Activated naive CD4-positive, alpha-beta T cell treated with anti-CD3 and anti-CD28 coated beads for 36 hours (primary cell): ENCODE measurements at regions not wholly inside any gene's neighbourhood (a gene's known extent, or its start where the extent isn't known, plus 50 kb on each side); places are given as distances from the start of the nearest gene placed in this dataset.

ENCODE experiments used
- CTCF ChIA-PET: fragments of 350-600 bp; sonication (Branson Sonifier 250); formaldehyde crosslinking; loops from one replicate; lab custom pipeline; 2021; ENCODE audit warnings: antibody characterized with exemption; lab: Charles Lee
- DNase-seq: peaks from one replicate; pipeline ENCODE4 v3.0.0-alpha.2; 2020
- H3K27ac Mint-ChIP-seq: one replicate; pipeline ENCODE4 v1.8.0; 2021; ENCODE audit warnings: mild to moderate bottlenecking, mixed read lengths
- H3K27me3 Mint-ChIP-seq: one replicate; pipeline ENCODE4 v1.8.0; 2021; ENCODE audit warnings: low read depth, mixed read lengths
- H3K36me3 Mint-ChIP-seq: one replicate; pipeline ENCODE4 v1.8.0; 2021; ENCODE audit warnings: low read depth, mixed read lengths
- H3K4me1 Mint-ChIP-seq: one replicate; pipeline ENCODE4 v1.8.0; 2021; ENCODE audit warnings: low read depth, mixed read lengths
- H3K4me3 Mint-ChIP-seq: one replicate; pipeline ENCODE4 v1.8.0; 2021; ENCODE audit warnings: mild to moderate bottlenecking, moderate library complexity, mixed read lengths
- H3K9me3 Mint-ChIP-seq: one replicate; pipeline ENCODE4 v1.8.0; 2021; ENCODE audit warnings: mixed read lengths
- intact Hi-C: fragments of 100-400 bp; cut with micrococcal nuclease; formaldehyde crosslinking; loops from one replicate; pipeline ENCODE4 v1.15.1; 2023

DNA sequence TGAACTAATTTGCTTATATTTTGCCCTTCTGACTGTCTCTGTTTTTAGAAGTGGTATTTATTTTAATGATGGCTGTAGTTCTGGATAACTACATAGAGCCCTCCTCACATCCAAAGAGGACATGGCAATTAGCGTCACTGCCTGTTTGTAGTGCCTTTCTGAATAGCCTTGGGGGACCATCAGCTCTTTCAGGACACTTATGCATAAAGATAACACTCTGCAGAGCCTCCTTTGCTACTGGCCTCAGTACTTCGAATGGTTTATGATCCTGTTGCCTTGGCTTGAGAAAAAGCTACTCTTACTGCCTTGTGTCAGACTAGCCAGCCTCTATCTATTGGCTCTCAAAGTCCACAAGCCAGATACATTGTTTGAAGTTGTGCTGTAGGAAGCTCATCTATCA, 105.4 kb upstream of the SPRED1 start:
- Mint-ChIP-seq H3K27ac (no peak overlapping the region), H3K36me3 (no peaks in the 10 kb centered on the region), H3K9me3 (peaks cover 13% of the 10 kb centered on the region), H3K27me3 (no peaks in the 10 kb centered on the region), H3K4me1 (no peaks in the 10 kb centered on the region), H3K4me3 (no peak overlapping the region)
- CTCF ChIA-PET: interaction anchor here (0.5 to 1.2 kb wide), 3 partner anchors 20 to 217 kb away, joined by 3 to 5 read pairs (median 3); no protein-coding TSS in a partner anchor
- intact Hi-C loops: no loop called here
- DNase-seq: no peak

DNA sequence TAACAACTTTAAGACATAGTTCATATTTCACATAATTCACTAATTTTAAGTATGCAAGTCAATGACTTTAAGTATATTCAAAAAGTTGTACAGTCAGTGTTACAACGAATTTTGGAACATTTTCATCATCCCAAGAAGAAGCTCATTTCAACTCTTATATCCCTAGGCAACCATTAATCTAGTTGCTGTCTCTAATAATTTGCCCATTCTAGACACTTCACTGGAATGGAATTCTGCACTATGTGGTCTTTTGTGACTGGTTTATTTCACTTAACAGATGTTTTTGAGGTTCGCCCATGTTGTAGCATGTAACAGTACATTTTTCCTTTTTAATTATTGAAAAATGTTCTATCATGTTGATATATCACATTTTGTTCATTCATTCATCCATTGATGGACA, 104.2 kb upstream of the SPRED1 start:
- Mint-ChIP-seq H3K4me3 (no peak overlapping the region), H3K27me3 (peaks cover 3% of the 10 kb centered on the region), H3K4me1 (no peaks in the 10 kb centered on the region), H3K9me3 (peaks cover 10% of the 10 kb centered on the region), H3K27ac (no peak overlapping the region), H3K36me3 (no peaks in the 10 kb centered on the region)
- CTCF ChIA-PET: no interaction called here
- no peak for DNase-seq
- intact Hi-C loops: no loop called here

DNA sequence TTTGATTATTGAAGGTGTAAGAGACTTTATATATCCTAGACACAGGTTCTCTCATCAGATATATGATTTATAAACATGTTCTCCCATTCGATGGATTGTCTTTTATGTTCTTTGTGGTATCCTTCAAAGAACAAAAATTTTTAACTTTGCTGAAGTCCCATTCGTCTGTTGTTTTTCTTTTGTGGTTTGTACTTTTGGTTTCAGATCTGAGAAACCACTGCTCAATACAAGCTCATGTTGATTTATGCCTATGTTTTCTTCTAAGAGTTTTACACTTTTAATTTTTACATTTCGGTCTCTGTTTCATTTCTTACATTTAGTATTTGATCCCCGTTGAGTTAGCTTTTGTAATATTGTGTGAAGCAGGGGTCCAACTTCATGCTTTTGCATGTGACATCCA, 103.3 kb upstream of the SPRED1 start:
- intact Hi-C loops: no loop called here
- H3K27me3 Mint-ChIP-seq: peaks cover 3% of the 10 kb centered on the region
- H3K4me3 Mint-ChIP-seq: no peak overlapping the region
- H3K4me1 Mint-ChIP-seq: no peaks in the 10 kb centered on the region
- CTCF ChIA-PET: no interaction called here
- no peak for DNase-seq
- no peak overlapping the region for H3K27ac Mint-ChIP-seq
- H3K9me3 Mint-ChIP-seq: peaks cover 10% of the 10 kb centered on the region
- no peaks in the 10 kb centered on the region for H3K36me3 Mint-ChIP-seq

DNA sequence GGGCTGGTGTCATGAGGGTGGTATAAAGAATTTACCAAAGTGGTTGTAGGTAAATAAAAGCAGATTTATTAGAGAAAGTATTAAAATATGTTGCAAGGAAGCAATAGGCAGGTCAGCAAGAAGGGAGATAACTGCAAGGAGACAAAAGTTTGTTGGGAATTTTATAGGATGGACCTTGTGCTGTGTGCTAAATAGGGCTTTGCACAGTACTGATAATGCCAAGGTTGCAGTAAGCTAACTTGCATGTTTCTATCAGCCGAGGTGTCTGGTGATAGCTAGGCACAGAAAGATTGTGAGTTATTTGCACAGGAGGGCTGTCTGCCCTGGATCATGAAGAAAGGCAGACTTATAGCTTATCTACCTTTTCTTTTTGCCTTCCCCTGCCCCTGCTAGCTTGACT, 102.5 kb upstream of the SPRED1 start:
- no peak for DNase-seq
- no peaks in the 10 kb centered on the region for H3K4me1 Mint-ChIP-seq
- H3K9me3 Mint-ChIP-seq: peaks cover 10% of the 10 kb centered on the region
- intact Hi-C loops: no loop called here
- H3K4me3 Mint-ChIP-seq: no peak overlapping the region
- CTCF ChIA-PET: no interaction called here
- H3K36me3 Mint-ChIP-seq: no peaks in the 10 kb centered on the region
- no peak overlapping the region for H3K27ac Mint-ChIP-seq
- H3K27me3 Mint-ChIP-seq: peaks cover 3% of the 10 kb centered on the region

DNA sequence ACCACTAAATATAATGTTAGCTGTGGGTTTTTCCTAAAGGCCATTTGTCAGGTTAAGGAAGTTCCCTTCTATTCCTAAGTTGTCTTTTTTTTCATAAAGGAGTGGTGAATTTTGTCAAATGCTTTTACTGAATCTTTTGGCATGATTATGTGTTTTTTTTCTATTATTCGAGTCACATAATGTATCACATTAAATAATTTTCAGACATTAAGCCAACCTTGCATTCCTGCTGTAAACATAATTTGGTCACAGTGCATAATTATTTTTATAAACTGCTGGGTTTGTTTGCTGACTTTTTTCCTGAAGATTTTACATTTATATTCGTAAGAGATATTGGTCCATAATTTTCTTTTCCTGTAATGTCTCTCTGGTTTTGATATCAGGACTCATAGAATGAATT, 101.8 kb upstream of the SPRED1 start:
- CTCF ChIA-PET: no interaction called here
- intact Hi-C loops: no loop called here
- Mint-ChIP-seq H3K27ac (no peak overlapping the region), H3K27me3 (peaks cover 5% of the 10 kb centered on the region), H3K36me3 (no peaks in the 10 kb centered on the region), H3K4me3 (no peak overlapping the region), H3K9me3 (peaks cover 10% of the 10 kb centered on the region), H3K4me1 (no peaks in the 10 kb centered on the region)
- DNase-seq: no peak

DNA sequence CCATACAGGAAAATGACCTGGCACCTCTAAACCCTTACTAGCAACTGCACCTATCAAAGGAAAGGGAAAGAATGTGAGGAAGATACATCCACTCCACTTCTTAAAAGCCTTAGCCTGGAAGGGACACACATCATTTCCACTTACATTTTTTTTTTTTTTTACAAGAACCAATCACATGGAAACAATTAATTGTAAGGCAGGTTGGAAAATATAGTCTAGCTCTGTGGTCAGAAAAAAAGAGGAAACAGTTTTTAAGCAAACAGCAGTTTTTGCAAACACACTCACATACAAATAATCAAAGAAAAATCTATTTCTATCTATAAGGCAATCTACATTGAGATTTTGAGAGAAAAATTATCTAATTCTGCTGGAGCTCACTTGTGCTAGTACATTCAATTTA, 98.9 kb upstream of the SPRED1 start:
- Mint-ChIP-seq H3K4me3 (no peak overlapping the region), H3K36me3 (no peaks in the 10 kb centered on the region), H3K4me1 (no peaks in the 10 kb centered on the region), H3K27ac (no peak overlapping the region), H3K9me3 (peaks cover 17% of the 10 kb centered on the region), H3K27me3 (peaks cover 5% of the 10 kb centered on the region)
- CTCF ChIA-PET: no interaction called here
- DNase-seq: no peak
- intact Hi-C loops: no loop called here

DNA sequence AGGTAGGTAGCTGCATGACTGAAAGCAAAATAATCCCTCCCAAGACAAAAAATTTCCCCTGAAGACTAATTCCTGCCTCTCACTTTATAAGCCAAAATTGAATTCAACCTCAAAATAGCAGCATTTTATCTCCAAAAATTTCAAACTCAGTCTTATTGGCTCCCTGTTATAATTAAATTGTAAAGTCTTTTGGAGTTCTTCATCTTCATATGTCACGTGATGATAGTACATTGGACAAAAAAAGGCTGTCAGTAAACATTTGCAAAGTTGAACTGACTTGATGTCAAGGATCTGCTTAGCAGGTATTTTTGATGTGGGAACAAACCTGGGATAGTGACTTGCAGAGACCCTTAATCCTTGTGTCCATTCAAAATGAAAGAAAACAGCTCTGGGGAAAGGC, 98.4 kb upstream of the SPRED1 start:
- CTCF ChIA-PET: no interaction called here
- intact Hi-C loops: no loop called here

DNA sequence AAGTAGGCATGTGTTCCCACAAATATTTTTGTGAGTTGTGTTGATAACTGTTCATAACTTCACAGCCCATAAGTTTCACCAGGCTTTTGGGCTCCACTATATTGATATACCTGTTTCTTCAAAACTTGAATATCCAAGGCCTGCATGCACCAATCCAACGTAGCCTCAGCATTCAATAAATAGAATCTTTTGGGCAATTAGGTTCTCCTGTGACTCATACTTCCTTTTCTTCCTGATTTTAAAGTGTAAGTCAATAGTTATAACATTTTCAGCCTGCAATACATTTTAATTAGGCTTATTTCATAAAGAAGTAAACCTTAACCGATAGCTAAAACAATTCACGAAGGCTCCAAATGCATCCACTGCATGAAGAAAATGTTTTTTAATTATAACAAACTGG, 97.8 kb upstream of the SPRED1 start:
- H3K4me1 Mint-ChIP-seq: no peaks in the 10 kb centered on the region
- intact Hi-C loops: no loop called here

More for the DNA sequence above, 98.4 kb upstream of the SPRED1 start:
- no peak overlapping the region for H3K4me3 Mint-ChIP-seq
- DNase-seq: no peak
- no peak overlapping the region for H3K27ac Mint-ChIP-seq
- no peaks in the 10 kb centered on the region for H3K36me3 Mint-ChIP-seq
- H3K27me3 Mint-ChIP-seq: peaks cover 5% of the 10 kb centered on the region
- H3K9me3 Mint-ChIP-seq: peaks cover 17% of the 10 kb centered on the region
- no peaks in the 10 kb centered on the region for H3K4me1 Mint-ChIP-seq

DNA sequence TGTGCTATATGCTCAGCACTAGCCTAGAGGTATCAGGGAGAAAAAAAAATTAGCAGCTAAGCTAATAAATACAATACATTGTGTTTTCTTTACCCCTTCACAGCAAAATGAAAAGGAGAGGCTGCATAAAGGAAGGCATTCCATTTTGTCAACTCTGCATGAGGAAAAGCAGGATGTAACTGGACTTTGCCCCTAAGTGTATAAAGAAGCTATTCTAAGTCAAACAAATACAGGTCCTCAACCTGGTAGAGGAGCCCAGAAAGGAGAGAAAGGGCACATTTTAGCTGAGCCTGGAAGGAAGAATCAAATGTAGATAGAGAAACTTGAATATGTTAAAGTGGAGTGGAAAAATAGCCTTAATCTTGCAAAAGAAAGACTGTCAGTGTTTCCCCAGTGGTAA, 89.0 kb upstream of the SPRED1 start:
- no peak overlapping the region for H3K27ac Mint-ChIP-seq
- no peak overlapping the region for H3K4me3 Mint-ChIP-seq
- H3K36me3 Mint-ChIP-seq: no peaks in the 10 kb centered on the region
- H3K27me3 Mint-ChIP-seq: peaks cover 10% of the 10 kb centered on the region
- intact Hi-C loops: no loop called here
- CTCF ChIA-PET: interaction anchor here (0.7 kb wide), 1 partner anchor 8 kb away, joined by 3 read pairs; no protein-coding TSS in a partner anchor
- no peak for DNase-seq
- no peaks in the 10 kb centered on the region for H3K9me3 Mint-ChIP-seq
- H3K4me1 Mint-ChIP-seq: no peaks in the 10 kb centered on the region

More for the DNA sequence above, 97.8 kb upstream of the SPRED1 start:
- H3K27ac Mint-ChIP-seq: no peak overlapping the region
- no peak overlapping the region for H3K4me3 Mint-ChIP-seq
- H3K9me3 Mint-ChIP-seq: peaks cover 17% of the 10 kb centered on the region
- H3K27me3 Mint-ChIP-seq: peaks cover 5% of the 10 kb centered on the region
- CTCF ChIA-PET: no interaction called here
- H3K36me3 Mint-ChIP-seq: no peaks in the 10 kb centered on the region
- DNase-seq: no peak

DNA sequence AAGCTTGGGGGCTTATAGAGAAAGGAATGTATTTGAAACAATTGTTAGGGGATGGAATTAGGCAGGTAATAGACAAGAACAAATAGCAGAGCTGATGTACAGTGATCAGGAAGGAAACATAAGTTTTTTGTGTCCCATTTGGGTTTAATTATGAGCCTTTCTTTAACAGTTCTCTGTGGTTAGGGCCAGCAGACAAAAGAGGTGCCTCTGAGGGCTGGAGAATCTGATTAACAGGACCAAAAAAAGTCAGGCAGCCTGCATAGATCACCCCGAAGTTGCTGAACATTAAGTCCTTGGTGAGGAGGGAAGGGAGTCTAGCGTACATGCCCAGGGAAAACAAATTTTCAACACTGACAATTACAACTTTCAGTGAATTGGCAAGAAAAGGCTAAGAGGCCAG, 88.6 kb upstream of the SPRED1 start:
- Mint-ChIP-seq H3K4me1 (no peaks in the 10 kb centered on the region), H3K27ac (no peak overlapping the region), H3K27me3 (peaks cover 10% of the 10 kb centered on the region), H3K4me3 (no peak overlapping the region), H3K9me3 (no peaks in the 10 kb centered on the region), H3K36me3 (no peaks in the 10 kb centered on the region)
- CTCF ChIA-PET: interaction anchor here (0.7 kb wide), 1 partner anchor 8 kb away, joined by 3 read pairs; no protein-coding TSS in a partner anchor
- DNase-seq: no peak
- intact Hi-C loops: no loop called here

DNA sequence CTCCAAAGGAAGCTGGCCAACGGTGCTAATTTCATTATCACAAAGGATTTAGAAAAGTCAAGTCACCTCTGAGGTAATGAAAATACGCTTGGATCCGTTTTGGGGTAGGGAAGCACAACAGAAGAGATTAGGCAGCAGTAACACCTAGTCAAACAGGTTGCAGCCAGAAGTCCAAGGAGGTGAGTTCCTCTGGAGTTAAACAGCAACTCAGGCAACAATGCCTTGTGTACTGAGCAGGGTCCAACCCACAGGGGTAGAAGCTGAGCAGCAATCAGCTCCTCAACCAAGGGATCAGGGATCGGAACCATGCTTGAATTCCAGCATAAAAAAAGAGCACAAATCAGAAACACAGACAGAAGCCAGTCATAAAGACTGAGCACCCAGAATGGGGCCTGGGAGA, 88.1 kb upstream of the SPRED1 start:
- intact Hi-C loops: no loop called here
- H3K27ac Mint-ChIP-seq: no peak overlapping the region
- no peaks in the 10 kb centered on the region for H3K36me3 Mint-ChIP-seq
- H3K27me3 Mint-ChIP-seq: peaks cover 10% of the 10 kb centered on the region
- H3K4me1 Mint-ChIP-seq: no peaks in the 10 kb centered on the region
- CTCF ChIA-PET: no interaction called here
- DNase-seq: no peak
- no peaks in the 10 kb centered on the region for H3K9me3 Mint-ChIP-seq
- H3K4me3 Mint-ChIP-seq: no peak overlapping the region

DNA sequence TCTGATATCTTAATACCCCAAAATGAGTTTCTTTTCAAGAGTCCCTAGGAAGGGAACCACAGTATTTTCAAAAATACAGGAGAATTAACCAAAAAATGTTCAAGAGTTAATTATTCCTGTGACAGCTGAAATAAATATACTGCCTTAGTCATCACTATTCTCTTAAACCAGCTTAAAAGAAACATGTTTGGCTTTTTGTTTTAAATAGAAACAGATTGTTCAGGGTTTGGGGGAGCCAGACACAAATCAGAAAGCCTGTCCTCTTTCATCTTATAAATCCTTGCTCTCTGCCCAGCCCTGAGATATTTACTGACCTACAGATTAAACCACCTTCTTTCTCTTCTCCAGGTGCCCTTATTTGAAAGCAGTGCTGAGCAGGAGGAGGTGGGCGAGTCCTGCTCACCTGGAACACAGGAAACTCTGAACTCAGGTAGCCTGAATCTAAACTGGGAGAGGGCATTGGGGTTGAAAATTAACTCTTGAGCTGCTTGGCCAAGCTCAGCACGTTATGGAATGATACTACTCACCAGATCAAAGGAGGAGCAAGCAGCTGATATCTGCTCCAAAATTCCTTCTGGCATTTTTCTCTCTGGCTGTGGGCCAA, 84.1 kb upstream of the SPRED1 start:
- no peak for DNase-seq
- no peaks in the 10 kb centered on the region for H3K36me3 Mint-ChIP-seq
- CTCF ChIA-PET: no interaction called here
- H3K4me3 Mint-ChIP-seq: no peak overlapping the region
- intact Hi-C loops: no loop called here
- no peak overlapping the region for H3K27ac Mint-ChIP-seq
- no peaks in the 10 kb centered on the region for H3K4me1 Mint-ChIP-seq
- H3K9me3 Mint-ChIP-seq: no peaks in the 10 kb centered on the region
- H3K27me3 Mint-ChIP-seq: peaks cover 14% of the 10 kb centered on the region

DNA sequence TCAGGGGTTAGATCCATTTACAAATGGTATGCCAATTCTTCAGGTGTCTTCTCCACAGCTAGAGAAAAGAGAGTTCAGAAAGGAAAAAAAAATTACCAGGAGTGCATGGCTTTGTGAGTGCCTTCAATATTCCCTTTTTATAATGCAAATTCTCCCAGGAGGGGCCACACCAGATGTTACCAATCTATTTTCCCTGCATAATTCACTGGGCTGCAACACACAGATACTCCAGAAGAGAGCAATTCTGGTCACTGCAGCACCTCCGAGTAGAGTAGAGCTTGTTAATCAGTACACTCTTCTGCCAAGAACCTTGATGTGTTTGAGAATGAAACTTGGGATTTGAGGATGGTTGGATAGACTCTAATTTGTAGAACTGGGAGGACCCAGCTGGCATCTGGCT, 80.7 kb upstream of the SPRED1 start:
- H3K9me3 Mint-ChIP-seq: no peaks in the 10 kb centered on the region
- CTCF ChIA-PET: interaction anchor here (0.6 kb wide), 1 partner anchor 8 kb away, joined by 3 read pairs; no protein-coding TSS in a partner anchor

More for the DNA sequence above, 80.7 kb upstream of the SPRED1 start:
- DNase-seq: no peak
- intact Hi-C loops: no loop called here
- Mint-ChIP-seq H3K4me3 (no peak overlapping the region), H3K27ac (no peak overlapping the region), H3K27me3 (peaks cover 5% of the 10 kb centered on the region), H3K4me1 (no peaks in the 10 kb centered on the region), H3K36me3 (no peaks in the 10 kb centered on the region)
